ENCODE measurements at regions not wholly inside any gene's neighbourhood (a gene's known extent, or its start where the extent isn't known, plus 50 kb on each side); places are given as distances from the start of the nearest gene placed in this dataset.

GRCh38 chr4:12957108-12957507 is 527.0 kb downstream of the RAB28 start:
- Histone ChIP-seq H3K79me2 (ENCODE audit: control insufficient read depth in 1 of 2, insufficient read depth in 2 of 2, low read length in 2 of 2) (no peaks in the 10 kb centered on the region), H3K56ac (replicated peaks; ENCODE audit: insufficient read length, low read depth, low read length) (no peak overlapping the region), H3K4me3 (ENCODE audit: extremely low read depth in 1 of 4, insufficient read depth in 2 of 4, low read depth in 3 of 4, low read length in 4 of 4) (no peak overlapping the region), H4K8ac (ENCODE audit: extremely low read depth, insufficient read depth, low read length) (no peak overlapping the region), H3K4me2 (ENCODE audit: insufficient read depth in 1 of 2, low read depth in 2 of 2, low read length in 2 of 2) (no peak overlapping the region), H3K4ac (replicated peaks; ENCODE audit: insufficient read length, low read depth, low read length) (no peak overlapping the region), H2AK5ac (ENCODE audit: low read depth, low read length) (no peak overlapping the region), H3K4me1 (replicated peaks in 1 of 4; ENCODE audit: control insufficient read depth in 3 of 4, insufficient read depth in 4 of 4, low read length in 3 of 4) (peaks cover 0 to 4% (median 2%) of the 10 kb centered on the region in 4 experiments; a peak in 4 of 7 replicates), H2BK12ac (ENCODE audit: low read depth, low read length) (no peak overlapping the region), H2BK5ac (ENCODE audit: low read depth, low read length) (no peak overlapping the region), H3K14ac (ENCODE audit: insufficient read length) (no peak overlapping the region), H3K9me3 (ENCODE audit: insufficient read depth in 2 of 2, low read depth in 1 of 2, low read length in 1 of 2) (no peaks in the 10 kb centered on the region), H3K23me2 (ENCODE audit: low read depth, low read length) (no peaks in the 10 kb centered on the region), H2AFZ (ENCODE audit: low read length) (no peak overlapping the region), H3K18ac (ENCODE audit: extremely low read depth, low read length) (no peak overlapping the region), H2BK120ac (replicated peaks; ENCODE audit: low read depth, low read length) (no peak overlapping the region), H4K20me1 (replicated peaks in 1 of 2; ENCODE audit: control insufficient read depth in 1 of 2, insufficient read depth in 2 of 2, low read length in 2 of 2) (no peaks in the 10 kb centered on the region), H3K36me3 (ENCODE audit: control insufficient read depth in 2 of 4, insufficient read depth in 4 of 4, low read length in 3 of 4) (no peaks in the 10 kb centered on the region), H3K23ac (ENCODE audit: insufficient read length) (no peak overlapping the region), H4K91ac (replicated peaks; ENCODE audit: insufficient read length, low read length) (no peak overlapping the region), H3K79me1 (ENCODE audit: low read depth, low read length) (no peaks in the 10 kb centered on the region), H2BK15ac (ENCODE audit: low read length) (no peak overlapping the region), H3K27ac (ENCODE audit: low read depth, low read length) (no peak overlapping the region), H3K27me3 (replicated peaks in 1 of 4; ENCODE audit: control insufficient read depth in 3 of 4, extremely low read depth in 1 of 4, insufficient read depth in 3 of 4, low read length in 3 of 4) (peaks cover 0 to 1% (median 0%) of the 10 kb centered on the region in 4 experiments; a peak in 1 of 7 replicates), H4K5ac (ENCODE audit: insufficient read length, low read depth, low read length) (no peak overlapping the region), H3K9ac (replicated peaks in 1 of 4; ENCODE audit: extremely low read depth in 1 of 4, low read depth in 3 of 4, low read length in 3 of 4) (no peak overlapping the region), H2BK20ac (ENCODE audit: low read length) (no peak overlapping the region)
- POLR2A ChIA-PET (ENCODE audit: partially characterized antibody): no interaction called here
- CTCF ChIA-PET (ENCODE audit: partially characterized antibody): interaction anchor here (0.6 kb wide), 1 partner anchor 587 kb away, joined by 3 read pairs; no protein-coding TSS in a partner anchor
- FAIRE-seq (no peak), DNase-seq (ENCODE audit: low read depth in 1 of 2, low spot score in 2 of 2) (no peak)
- WGBS, 2 experiments (ENCODE audit: extremely low coverage in 1 of 2, insufficient coverage in 1 of 2, insufficient read length in 1 of 2, insufficient replicate concordance in 2 of 2, low coverage in 1 of 2, low lambda C conversion rate in 2 of 2, missing lambda C conversion rate in 1 of 2): 85% methylated on average over 3 of the region's 3 CpGs; no CpG with 5 or more reads in 1 of the 2 experiments
- TF ChIP-seq GTF2F1 (IDR thresholded peaks at IDR 0.05; ENCODE audit: borderline replicate concordance, low read depth, low read length): no peak
- TF ChIP-seq BRCA1 (IDR thresholded peaks at IDR 0.05; ENCODE audit: low read depth, low read length): no peak
- TF ChIP-seq PHF8 (conservative IDR thresholded peaks at IDR 0.05; ENCODE audit: low read depth, low read length): no peak
- no peak for TF ChIP-seq CEBPB (IDR thresholded peaks at IDR 0.05; ENCODE audit: low read depth, low read length)
- no peak for TF ChIP-seq RXRA (IDR thresholded peaks at IDR 0.05; ENCODE audit: insufficient read depth, low read depth, low read length)
- no peak for TF ChIP-seq EP300 (IDR thresholded peaks at IDR 0.05; ENCODE audit: borderline replicate concordance in 1 of 2, low read depth in 2 of 2, low read length in 2 of 2)
- TF ChIP-seq SUZ12 (IDR thresholded peaks at IDR 0.05; ENCODE audit: low read length): no peak
- TF ChIP-seq ASH2L (IDR thresholded peaks at IDR 0.05; ENCODE audit: low read length): no peak
- no peak for TF ChIP-seq SIX5 (IDR thresholded peaks at IDR 0.05; ENCODE audit: low read depth, low read length)
- TF ChIP-seq SRF (IDR thresholded peaks at IDR 0.05; ENCODE audit: low read depth, low read length): no peak
- TF ChIP-seq NRF1 (IDR thresholded peaks at IDR 0.05; ENCODE audit: low read depth, low read length): no peak
- TF ChIP-seq SIRT6 (IDR thresholded peaks at IDR 0.05; ENCODE audit: low read length): no peak
- TF ChIP-seq TBP (IDR thresholded peaks at IDR 0.05; ENCODE audit: low read depth, low read length): no peak
- no peak for TF ChIP-seq EGR1 (IDR thresholded peaks at IDR 0.05; ENCODE audit: borderline replicate concordance, low read depth, low read length)
- no peak for TF ChIP-seq CHD1 (IDR thresholded peaks at IDR 0.05; ENCODE audit: low read depth, low read length)
